ENCODE measurements at regions not wholly inside any gene's neighbourhood (a gene's known extent, or its start where the extent isn't known, plus 50 kb on each side); places are given as distances from the start of the nearest gene placed in this dataset.

- Histone ChIP-seq H3K9me3 (ENCODE audit: control insufficient read depth in 2 of 2, insufficient read depth in 1 of 2, low read depth in 1 of 2, low read length in 1 of 2) (no peaks in the 10 kb centered on the region), H3K27ac (ENCODE audit: low read depth in 2 of 2, low read length in 1 of 2) (no peak overlapping the region), H3K4me3 (ENCODE audit: low read depth in 1 of 2, low read length in 2 of 2) (no peak overlapping the region), H3K36me3 (ENCODE audit: control insufficient read depth in 2 of 2, insufficient read depth in 2 of 2, low read length in 1 of 2) (no peaks in the 10 kb centered on the region), H3K27me3 (ENCODE audit: control insufficient read depth in 1 of 2, insufficient read depth in 2 of 2, low read length in 2 of 2) (no peaks in the 10 kb centered on the region), H3K4me1 (ENCODE audit: control insufficient read depth in 2 of 2, insufficient read depth in 2 of 2, low read length in 1 of 2) (no peaks in the 10 kb centered on the region)
- 74% methylated on average over 3 of the region's 3 CpGs for WGBS, 2 donors
Observed at GRCh38 chr13:90565985-90566713, 781.3 kb upstream of the MIR17HG start.

GRCh38 chr13:90568165-90568564 lies 779.3 kb upstream of the MIR17HG start:
- Histone ChIP-seq H3K27me3 (ENCODE audit: control insufficient read depth in 1 of 2, insufficient read depth in 2 of 2, low read length in 2 of 2) (no peaks in the 10 kb centered on the region), H3K27ac (ENCODE audit: low read depth in 2 of 2, low read length in 1 of 2) (no peak overlapping the region), H3K4me3 (ENCODE audit: low read depth in 1 of 2, low read length in 2 of 2) (no peak overlapping the region), H3K4me1 (ENCODE audit: control insufficient read depth in 2 of 2, insufficient read depth in 2 of 2, low read length in 1 of 2) (no peaks in the 10 kb centered on the region), H3K9me3 (ENCODE audit: control insufficient read depth in 2 of 2, insufficient read depth in 1 of 2, low read depth in 1 of 2, low read length in 1 of 2) (no peaks in the 10 kb centered on the region), H3K36me3 (ENCODE audit: control insufficient read depth in 2 of 2, insufficient read depth in 2 of 2, low read length in 1 of 2) (no peaks in the 10 kb centered on the region)

- no peak overlapping the region for H3K4me3 ChIP-seq (ENCODE audit: low read depth in 1 of 2, low read length in 2 of 2)
- H3K36me3 ChIP-seq (ENCODE audit: control insufficient read depth in 2 of 2, insufficient read depth in 2 of 2, low read length in 1 of 2): no peaks in the 10 kb centered on the region
- H3K4me1 ChIP-seq (ENCODE audit: control insufficient read depth in 2 of 2, insufficient read depth in 2 of 2, low read length in 1 of 2): no peaks in the 10 kb centered on the region
- no peak overlapping the region for H3K27ac ChIP-seq (ENCODE audit: low read depth in 2 of 2, low read length in 1 of 2)
- WGBS, 2 donors: 93% methylated on average over 5 of the region's 5 CpGs
- no peaks in the 10 kb centered on the region for H3K27me3 ChIP-seq (ENCODE audit: control insufficient read depth in 1 of 2, insufficient read depth in 2 of 2, low read length in 2 of 2)
- H3K9me3 ChIP-seq (ENCODE audit: control insufficient read depth in 2 of 2, insufficient read depth in 1 of 2, low read depth in 1 of 2, low read length in 1 of 2): peaks cover 0 to 3% of the 10 kb centered on the region in 2 donors
Observed at GRCh38 chr13:90576067-90576466, 771.4 kb upstream of the MIR17HG start.

- H3K4me3 ChIP-seq (ENCODE audit: low read depth in 1 of 2, low read length in 2 of 2): no peak overlapping the region
- WGBS, 2 donors: 48% methylated on average over 2 of the region's 2 CpGs
- H3K4me1 ChIP-seq (ENCODE audit: control insufficient read depth in 2 of 2, insufficient read depth in 2 of 2, low read length in 1 of 2): no peaks in the 10 kb centered on the region
- H3K9me3 ChIP-seq (ENCODE audit: control insufficient read depth in 2 of 2, insufficient read depth in 1 of 2, low read depth in 1 of 2, low read length in 1 of 2): peaks cover 0 to 3% of the 10 kb centered on the region in 2 donors
- no peak overlapping the region for H3K27ac ChIP-seq (ENCODE audit: low read depth in 2 of 2, low read length in 1 of 2)
- no peaks in the 10 kb centered on the region for H3K36me3 ChIP-seq (ENCODE audit: control insufficient read depth in 2 of 2, insufficient read depth in 2 of 2, low read length in 1 of 2)
- H3K27me3 ChIP-seq (ENCODE audit: control insufficient read depth in 1 of 2, insufficient read depth in 2 of 2, low read length in 2 of 2): no peaks in the 10 kb centered on the region
Observed at GRCh38 chr13:90577726-90578125, 769.8 kb upstream of the MIR17HG start.

GRCh38 chr13:90585392-90585791 lies 762.1 kb upstream of the MIR17HG start:
- Histone ChIP-seq H3K9me3 (ENCODE audit: control insufficient read depth in 2 of 2, insufficient read depth in 1 of 2, low read depth in 1 of 2, low read length in 1 of 2) (no peaks in the 10 kb centered on the region), H3K27me3 (ENCODE audit: control insufficient read depth in 1 of 2, insufficient read depth in 2 of 2, low read length in 2 of 2) (no peaks in the 10 kb centered on the region), H3K36me3 (ENCODE audit: control insufficient read depth in 2 of 2, insufficient read depth in 2 of 2, low read length in 1 of 2) (no peaks in the 10 kb centered on the region), H3K27ac (ENCODE audit: low read depth in 2 of 2, low read length in 1 of 2) (no peak overlapping the region), H3K4me3 (ENCODE audit: low read depth in 1 of 2, low read length in 2 of 2) (no peak overlapping the region), H3K4me1 (ENCODE audit: control insufficient read depth in 2 of 2, insufficient read depth in 2 of 2, low read length in 1 of 2) (no peaks in the 10 kb centered on the region)
- 47 to 68% methylated on average over 1 of the region's 1 CpG for WGBS, 2 donors

GRCh38 chr13:90591260-90591926 lies 756.1 kb upstream of the MIR17HG start:
- 54 to 60% methylated on average over 1 of the region's 1 CpG for whole genome bisulfite sequencing, 2 donors
- H3K27me3 ChIP-seq (ENCODE audit: control insufficient read depth in 1 of 2, insufficient read depth in 2 of 2, low read length in 2 of 2): no peaks in the 10 kb centered on the region
- H3K36me3 ChIP-seq (ENCODE audit: control insufficient read depth in 2 of 2, insufficient read depth in 2 of 2, low read length in 1 of 2): no peaks in the 10 kb centered on the region
- H3K9me3 ChIP-seq (ENCODE audit: control insufficient read depth in 2 of 2, insufficient read depth in 1 of 2, low read depth in 1 of 2, low read length in 1 of 2): no peaks in the 10 kb centered on the region
- no peak overlapping the region for H3K4me3 ChIP-seq (ENCODE audit: low read depth in 1 of 2, low read length in 2 of 2)
- H3K4me1 ChIP-seq (ENCODE audit: control insufficient read depth in 2 of 2, insufficient read depth in 2 of 2, low read length in 1 of 2): no peaks in the 10 kb centered on the region
- no peak overlapping the region for H3K27ac ChIP-seq (ENCODE audit: low read depth in 2 of 2, low read length in 1 of 2)

- no peak overlapping the region for H3K27ac ChIP-seq (ENCODE audit: low read depth in 2 of 2, low read length in 1 of 2)
- no peaks in the 10 kb centered on the region for H3K36me3 ChIP-seq (ENCODE audit: control insufficient read depth in 2 of 2, insufficient read depth in 2 of 2, low read length in 1 of 2)
- WGBS, 2 donors: 47 to 53% methylated on average over 2 of the region's 2 CpGs
- no peaks in the 10 kb centered on the region for H3K9me3 ChIP-seq (ENCODE audit: control insufficient read depth in 2 of 2, insufficient read depth in 1 of 2, low read depth in 1 of 2, low read length in 1 of 2)
- no peaks in the 10 kb centered on the region for H3K27me3 ChIP-seq (ENCODE audit: control insufficient read depth in 1 of 2, insufficient read depth in 2 of 2, low read length in 2 of 2)
- no peaks in the 10 kb centered on the region for H3K4me1 ChIP-seq (ENCODE audit: control insufficient read depth in 2 of 2, insufficient read depth in 2 of 2, low read length in 1 of 2)
- H3K4me3 ChIP-seq (ENCODE audit: low read depth in 1 of 2, low read length in 2 of 2): no peak overlapping the region
Observed at GRCh38 chr13:90591927-90592268, 755.6 kb upstream of the MIR17HG start.

- 82 to 89% methylated on average over 1 of the region's 1 CpG for WGBS, 2 donors
- H3K36me3 ChIP-seq (ENCODE audit: control insufficient read depth in 2 of 2, insufficient read depth in 2 of 2, low read length in 1 of 2): no peaks in the 10 kb centered on the region
- H3K27me3 ChIP-seq (ENCODE audit: control insufficient read depth in 1 of 2, insufficient read depth in 2 of 2, low read length in 2 of 2): no peaks in the 10 kb centered on the region
- no peaks in the 10 kb centered on the region for H3K4me1 ChIP-seq (ENCODE audit: control insufficient read depth in 2 of 2, insufficient read depth in 2 of 2, low read length in 1 of 2)
- H3K9me3 ChIP-seq (ENCODE audit: control insufficient read depth in 2 of 2, insufficient read depth in 1 of 2, low read depth in 1 of 2, low read length in 1 of 2): no peaks in the 10 kb centered on the region
- H3K4me3 ChIP-seq (ENCODE audit: low read depth in 1 of 2, low read length in 2 of 2): no peak overlapping the region
- H3K27ac ChIP-seq (ENCODE audit: low read depth in 2 of 2, low read length in 1 of 2): no peak overlapping the region
Observed at GRCh38 chr13:90592943-90593342, 754.5 kb upstream of the MIR17HG start.

GRCh38 chr13:90594681-90595080 lies 752.8 kb upstream of the MIR17HG start:
- no peaks in the 10 kb centered on the region for H3K36me3 ChIP-seq (ENCODE audit: control insufficient read depth in 2 of 2, insufficient read depth in 2 of 2, low read length in 1 of 2)
- WGBS, 2 donors: 72 to 87% methylated on average over 1 of the region's 1 CpG
- no peaks in the 10 kb centered on the region for H3K4me1 ChIP-seq (ENCODE audit: control insufficient read depth in 2 of 2, insufficient read depth in 2 of 2, low read length in 1 of 2)
- H3K27ac ChIP-seq (ENCODE audit: low read depth in 2 of 2, low read length in 1 of 2): no peak overlapping the region
- H3K9me3 ChIP-seq (ENCODE audit: control insufficient read depth in 2 of 2, insufficient read depth in 1 of 2, low read depth in 1 of 2, low read length in 1 of 2): no peaks in the 10 kb centered on the region
- H3K27me3 ChIP-seq (ENCODE audit: control insufficient read depth in 1 of 2, insufficient read depth in 2 of 2, low read length in 2 of 2): no peaks in the 10 kb centered on the region
- no peak overlapping the region for H3K4me3 ChIP-seq (ENCODE audit: low read depth in 1 of 2, low read length in 2 of 2)

GRCh38 chr13:90605664-90606063 lies 741.8 kb upstream of the MIR17HG start:
- no peak overlapping the region for H3K27ac ChIP-seq (ENCODE audit: low read depth in 2 of 2, low read length in 1 of 2)
- no peak overlapping the region for H3K4me3 ChIP-seq (ENCODE audit: low read depth in 1 of 2, low read length in 2 of 2)
- no peaks in the 10 kb centered on the region for H3K4me1 ChIP-seq (ENCODE audit: control insufficient read depth in 2 of 2, insufficient read depth in 2 of 2, low read length in 1 of 2)
- no peaks in the 10 kb centered on the region for H3K9me3 ChIP-seq (ENCODE audit: control insufficient read depth in 2 of 2, insufficient read depth in 1 of 2, low read depth in 1 of 2, low read length in 1 of 2)
- WGBS, 2 donors: 78 to 87% methylated on average over 1 of the region's 1 CpG
- no peaks in the 10 kb centered on the region for H3K27me3 ChIP-seq (ENCODE audit: control insufficient read depth in 1 of 2, insufficient read depth in 2 of 2, low read length in 2 of 2)
- H3K36me3 ChIP-seq (ENCODE audit: control insufficient read depth in 2 of 2, insufficient read depth in 2 of 2, low read length in 1 of 2): no peaks in the 10 kb centered on the region

Data from esophagus (tissue), 2 donors.